ENCODE measurements at regions not wholly inside any gene's neighbourhood (a gene's known extent, or its start where the extent isn't known, plus 50 kb on each side); places are given as distances from the start of the nearest gene placed in this dataset.

DNA sequence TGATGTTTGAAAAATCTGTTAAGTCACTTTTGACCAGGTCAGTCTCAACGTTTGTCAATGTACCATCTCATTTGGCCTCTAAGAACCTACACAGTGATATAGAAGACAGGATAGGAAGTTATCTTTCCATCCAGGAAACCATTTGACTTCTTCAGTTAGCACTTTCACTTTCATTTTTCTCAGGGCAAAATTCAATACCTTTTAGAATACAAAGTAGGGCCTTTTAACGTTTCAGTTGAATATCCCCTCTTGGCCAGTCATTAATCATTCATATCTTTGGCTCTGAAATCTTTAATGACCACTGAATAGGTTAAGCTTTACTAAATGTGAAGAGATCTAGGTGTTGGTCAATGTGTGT lies 101.1 kb upstream of the GNAQ start:
- TF ChIP-seq, protein P1, sequence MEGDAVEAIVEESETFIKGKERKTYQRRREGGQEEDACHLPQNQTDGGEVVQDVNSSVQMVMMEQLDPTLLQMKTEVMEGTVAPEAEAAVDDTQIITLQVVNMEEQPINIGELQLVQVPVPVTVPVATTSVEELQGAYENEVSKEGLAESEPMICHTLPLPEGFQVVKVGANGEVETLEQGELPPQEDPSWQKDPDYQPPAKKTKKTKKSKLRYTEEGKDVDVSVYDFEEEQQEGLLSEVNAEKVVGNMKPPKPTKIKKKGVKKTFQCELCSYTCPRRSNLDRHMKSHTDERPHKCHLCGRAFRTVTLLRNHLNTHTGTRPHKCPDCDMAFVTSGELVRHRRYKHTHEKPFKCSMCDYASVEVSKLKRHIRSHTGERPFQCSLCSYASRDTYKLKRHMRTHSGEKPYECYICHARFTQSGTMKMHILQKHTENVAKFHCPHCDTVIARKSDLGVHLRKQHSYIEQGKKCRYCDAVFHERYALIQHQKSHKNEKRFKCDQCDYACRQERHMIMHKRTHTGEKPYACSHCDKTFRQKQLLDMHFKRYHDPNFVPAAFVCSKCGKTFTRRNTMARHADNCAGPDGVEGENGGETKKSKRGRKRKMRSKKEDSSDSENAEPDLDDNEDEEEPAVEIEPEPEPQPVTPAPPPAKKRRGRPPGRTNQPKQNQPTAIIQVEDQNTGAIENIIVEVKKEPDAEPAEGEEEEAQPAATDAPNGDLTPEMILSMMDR (IDR thresholded peaks at IDR 0.05): no peak
- no peak for TF ChIP-seq POLR2A (IDR thresholded peaks at IDR 0.05)
